ENCODE measurements at regions not wholly inside any gene's neighbourhood (a gene's known extent, or its start where the extent isn't known, plus 50 kb on each side); places are given as distances from the start of the nearest gene placed in this dataset.
"Not testable (repeated sequence)": the region's sequence is repeated elsewhere in the genome, so short reads cannot be mapped to it uniquely, and the experiment has no call there.

DNA sequence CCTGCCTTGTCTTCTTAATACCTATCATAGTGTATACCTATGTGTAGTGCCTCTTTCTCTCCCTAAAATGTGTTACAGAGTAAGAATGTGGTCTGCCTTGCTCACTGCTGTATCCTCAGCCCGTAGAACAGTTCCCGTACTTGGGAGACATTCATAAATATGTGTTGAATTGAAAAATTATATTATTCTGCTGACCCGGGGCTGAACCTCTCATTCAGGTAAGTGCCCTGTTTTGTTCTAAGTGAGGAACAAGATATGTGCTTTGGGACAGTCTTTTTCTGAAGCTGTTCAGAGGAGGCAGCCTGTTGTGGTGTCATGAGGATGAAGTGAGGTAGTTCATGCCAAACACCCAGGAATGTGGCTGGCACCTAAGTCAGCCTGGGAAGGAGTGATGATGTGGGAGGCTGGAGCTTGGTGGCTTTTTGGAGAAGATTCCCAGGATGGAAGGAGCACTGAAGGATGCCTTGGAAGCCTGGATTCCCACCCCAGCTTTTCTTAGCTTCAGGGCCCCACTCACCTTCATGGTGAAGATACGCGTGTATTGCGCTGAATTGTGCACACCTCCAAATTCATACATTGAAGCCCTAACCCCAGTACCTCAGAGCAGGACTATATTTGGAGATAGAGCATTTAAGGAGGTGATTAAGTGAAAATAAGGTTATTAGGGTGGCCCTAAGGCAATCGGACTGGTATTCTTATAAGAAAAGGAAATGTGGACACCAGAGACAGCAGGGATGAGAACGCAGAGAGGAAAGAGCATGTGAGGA lies 166.3 kb downstream of the DDX1 start:
- H3K36me3 ChIP-seq (ENCODE audit: control insufficient read depth in 3 of 3, insufficient read depth in 3 of 3, low read length in 3 of 3): no peaks in the 10 kb centered on the region
- H3K4me3 ChIP-seq (ENCODE audit: low read length in 3 of 3): no peak overlapping the region
- peaks cover 0 to 7% (median 2%) of the 10 kb centered on the region in 3 donors for H3K9me3 ChIP-seq (ENCODE audit: control insufficient read depth in 3 of 3, low read length in 3 of 3)
- no peaks in the 10 kb centered on the region for H3K4me1 ChIP-seq (ENCODE audit: control insufficient read depth in 3 of 3, insufficient read depth in 3 of 3, low read length in 3 of 3)
- no peaks in the 10 kb centered on the region for H3K27me3 ChIP-seq (ENCODE audit: control insufficient read depth in 3 of 3, insufficient read depth in 3 of 3, low read length in 3 of 3)
- no peak overlapping the region for H3K27ac ChIP-seq (ENCODE audit: low read depth, low read length)
- H3K9ac ChIP-seq (ENCODE audit: low read depth in 1 of 3, low read length in 3 of 3): no peak overlapping the region

DNA sequence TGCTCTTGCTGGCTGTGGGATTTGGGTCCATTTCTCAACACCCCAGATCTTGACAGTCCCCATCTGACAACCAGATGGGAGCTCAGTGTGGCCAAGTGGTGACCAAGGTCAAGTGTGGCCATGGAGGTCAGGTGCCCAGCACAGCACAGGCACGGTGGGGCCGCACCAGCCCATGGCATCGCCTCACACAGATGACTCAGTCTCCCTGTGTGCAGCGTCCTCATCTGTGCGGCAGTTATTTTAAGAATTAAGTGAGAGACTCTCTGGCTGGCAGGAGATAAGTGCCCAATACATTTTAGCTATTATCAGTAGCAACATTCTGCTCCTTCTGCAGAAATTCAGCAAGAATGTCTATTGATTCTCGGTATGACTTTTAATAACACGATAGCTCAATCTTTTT lies 167.2 kb downstream of the DDX1 start:
- no peaks in the 10 kb centered on the region for H3K27me3 ChIP-seq (ENCODE audit: control insufficient read depth in 3 of 3, insufficient read depth in 3 of 3, low read length in 3 of 3)
- no peak overlapping the region for H3K4me3 ChIP-seq (ENCODE audit: low read length in 3 of 3)
- no peak overlapping the region for H3K9ac ChIP-seq (ENCODE audit: low read depth in 1 of 3, low read length in 3 of 3)
- H3K9me3 ChIP-seq (ENCODE audit: control insufficient read depth in 3 of 3, low read length in 3 of 3): peaks cover 0 to 7% (median 2%) of the 10 kb centered on the region in 3 donors
- no peaks in the 10 kb centered on the region for H3K4me1 ChIP-seq (ENCODE audit: control insufficient read depth in 3 of 3, insufficient read depth in 3 of 3, low read length in 3 of 3)
- H3K36me3 ChIP-seq (ENCODE audit: control insufficient read depth in 3 of 3, insufficient read depth in 3 of 3, low read length in 3 of 3): no peaks in the 10 kb centered on the region
- H3K27ac ChIP-seq (ENCODE audit: low read depth, low read length): no peak overlapping the region

DNA sequence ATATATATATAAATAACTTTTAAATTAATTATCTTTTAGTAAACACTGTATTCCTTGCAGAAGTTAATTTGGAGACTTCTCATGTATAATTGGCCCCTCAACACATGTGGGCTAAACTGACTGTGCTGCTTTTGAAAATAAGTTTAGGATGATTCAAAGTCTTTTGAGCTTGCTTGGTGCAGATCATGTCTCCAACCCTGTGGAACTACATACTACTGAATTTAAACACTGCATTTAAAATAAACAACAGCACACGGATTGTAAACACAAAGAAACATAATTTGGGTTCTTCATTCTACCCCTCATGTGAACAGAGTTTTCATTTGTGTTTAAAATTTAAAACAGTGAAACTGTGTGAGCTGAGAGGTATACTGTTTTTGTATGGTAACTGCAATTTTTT lies 167.7 kb downstream of the DDX1 start:
- peaks cover 0 to 7% (median 2%) of the 10 kb centered on the region in 3 donors for H3K9me3 ChIP-seq (ENCODE audit: control insufficient read depth in 3 of 3, low read length in 3 of 3)
- no peaks in the 10 kb centered on the region for H3K4me1 ChIP-seq (ENCODE audit: control insufficient read depth in 3 of 3, insufficient read depth in 3 of 3, low read length in 3 of 3)
- no peak overlapping the region for H3K9ac ChIP-seq (ENCODE audit: low read depth in 1 of 3, low read length in 3 of 3)
- H3K36me3 ChIP-seq (ENCODE audit: control insufficient read depth in 3 of 3, insufficient read depth in 3 of 3, low read length in 3 of 3): no peaks in the 10 kb centered on the region
- no peak overlapping the region for H3K4me3 ChIP-seq (ENCODE audit: low read length in 3 of 3)
- H3K27ac ChIP-seq (ENCODE audit: low read depth, low read length): no peak overlapping the region
- H3K27me3 ChIP-seq (ENCODE audit: control insufficient read depth in 3 of 3, insufficient read depth in 3 of 3, low read length in 3 of 3): no peaks in the 10 kb centered on the region

DNA sequence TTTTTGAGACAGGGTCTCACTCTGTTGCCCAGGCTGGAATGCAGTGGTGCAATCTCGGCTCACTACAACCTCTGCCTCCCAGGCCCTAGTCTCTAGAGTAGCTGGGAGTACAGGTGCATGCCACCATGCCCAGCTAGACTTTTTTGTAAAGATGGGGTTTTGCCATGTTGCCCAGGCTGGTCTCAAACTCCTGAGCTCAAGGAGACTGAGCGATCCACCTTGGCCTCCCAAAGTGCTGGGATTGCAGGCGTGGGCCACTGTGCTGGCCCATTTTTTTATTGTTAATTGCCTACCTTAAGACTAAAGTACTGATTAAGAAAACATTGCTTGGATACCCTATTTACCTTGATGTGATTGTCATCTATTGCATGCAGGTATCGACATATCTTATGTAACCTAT lies 168.1 kb downstream of the DDX1 start:
- not testable (repeated sequence) for H3K9me3 ChIP-seq (ENCODE audit: control insufficient read depth in 3 of 3, low read length in 3 of 3); H3K27ac ChIP-seq (ENCODE audit: low read depth, low read length); H3K4me1 ChIP-seq (ENCODE audit: control insufficient read depth in 3 of 3, insufficient read depth in 3 of 3, low read length in 3 of 3); H3K36me3 ChIP-seq (ENCODE audit: control insufficient read depth in 3 of 3, insufficient read depth in 3 of 3, low read length in 3 of 3); H3K4me3 ChIP-seq (ENCODE audit: low read length in 3 of 3); H3K27me3 ChIP-seq (ENCODE audit: control insufficient read depth in 3 of 3, insufficient read depth in 3 of 3, low read length in 3 of 3); H3K9ac ChIP-seq (ENCODE audit: low read depth in 1 of 3, low read length in 3 of 3)

DNA sequence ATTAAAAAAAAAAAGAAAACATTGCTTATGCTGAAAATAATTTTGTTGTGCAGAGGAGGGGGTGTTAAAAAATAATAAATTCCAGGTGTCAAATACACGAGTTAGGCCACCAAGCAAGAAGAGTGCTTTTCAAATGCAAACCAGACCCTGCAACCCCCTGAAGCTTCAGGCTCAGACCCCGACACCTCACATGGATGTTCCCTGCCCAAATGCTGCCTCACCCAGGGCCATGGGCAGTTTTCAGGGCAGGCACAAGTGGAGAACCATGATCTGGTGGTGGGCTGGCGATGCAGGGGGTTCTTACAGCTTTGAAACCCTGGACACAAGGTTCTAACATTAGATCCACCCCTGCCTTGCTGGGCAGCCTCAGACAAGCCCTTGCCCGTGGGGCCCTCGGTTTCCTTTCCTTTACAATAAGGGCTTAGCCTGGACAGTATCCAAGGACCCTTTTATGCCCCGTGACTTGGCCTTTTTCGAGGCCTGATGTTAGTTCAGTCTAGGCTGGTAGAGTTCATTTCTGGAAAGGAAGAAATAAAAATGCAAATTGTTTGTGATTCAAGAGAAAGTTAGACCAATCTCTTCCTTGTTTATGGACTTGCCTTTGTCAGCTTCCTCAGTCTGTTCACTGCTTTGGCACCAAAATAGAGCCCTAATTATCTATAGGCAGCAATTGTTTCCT lies 168.7 kb downstream of the DDX1 start:
- H3K27me3 ChIP-seq (ENCODE audit: control insufficient read depth in 3 of 3, insufficient read depth in 3 of 3, low read length in 3 of 3): no peaks in the 10 kb centered on the region
- H3K36me3 ChIP-seq (ENCODE audit: control insufficient read depth in 3 of 3, insufficient read depth in 3 of 3, low read length in 3 of 3): no peaks in the 10 kb centered on the region
- peaks cover 0 to 5% (median 2%) of the 10 kb centered on the region in 3 donors for H3K9me3 ChIP-seq (ENCODE audit: control insufficient read depth in 3 of 3, low read length in 3 of 3)

DNA sequence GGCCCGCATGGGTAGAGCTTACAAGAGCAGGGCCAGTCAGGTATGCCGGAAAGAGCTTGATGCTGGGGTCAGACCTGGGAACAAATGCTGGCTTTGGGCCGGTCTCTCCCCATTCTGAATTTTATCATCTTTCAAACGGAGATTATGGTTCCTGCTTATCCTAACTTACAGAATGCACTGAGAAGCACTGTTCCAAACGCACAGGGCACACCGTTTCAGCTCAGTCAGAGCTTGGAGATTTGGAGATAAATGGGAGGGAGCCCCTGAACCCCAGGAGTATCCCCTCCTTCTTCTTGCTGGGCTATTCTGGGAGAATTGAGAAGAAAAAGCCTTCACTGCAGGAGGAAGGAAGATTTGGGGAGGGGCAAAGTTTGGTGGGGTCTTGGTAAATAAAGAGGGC lies 169.4 kb downstream of the DDX1 start:
- Histone ChIP-seq H3K9me3 (ENCODE audit: control insufficient read depth in 3 of 3, low read length in 3 of 3) (peaks cover 0 to 5% (median 2%) of the 10 kb centered on the region in 3 donors), H3K27me3 (ENCODE audit: control insufficient read depth in 3 of 3, insufficient read depth in 3 of 3, low read length in 3 of 3) (peaks cover 0 to 3% (median 0%) of the 10 kb centered on the region in 3 donors), H3K27ac (ENCODE audit: low read depth, low read length) (no peak overlapping the region), H3K4me3 (ENCODE audit: low read length in 3 of 3) (no peak overlapping the region), H3K4me1 (ENCODE audit: control insufficient read depth in 3 of 3, insufficient read depth in 3 of 3, low read length in 3 of 3) (no peaks in the 10 kb centered on the region), H3K36me3 (ENCODE audit: control insufficient read depth in 3 of 3, insufficient read depth in 3 of 3, low read length in 3 of 3) (no peaks in the 10 kb centered on the region), H3K9ac (ENCODE audit: low read depth in 1 of 3, low read length in 3 of 3) (no peak overlapping the region)

More for the DNA sequence above, 168.7 kb downstream of the DDX1 start:
- Histone ChIP-seq H3K27ac (ENCODE audit: low read depth, low read length) (no peak overlapping the region), H3K9ac (ENCODE audit: low read depth in 1 of 3, low read length in 3 of 3) (no peak overlapping the region), H3K4me3 (ENCODE audit: low read length in 3 of 3) (no peak overlapping the region), H3K4me1 (ENCODE audit: control insufficient read depth in 3 of 3, insufficient read depth in 3 of 3, low read length in 3 of 3) (no peaks in the 10 kb centered on the region)

DNA sequence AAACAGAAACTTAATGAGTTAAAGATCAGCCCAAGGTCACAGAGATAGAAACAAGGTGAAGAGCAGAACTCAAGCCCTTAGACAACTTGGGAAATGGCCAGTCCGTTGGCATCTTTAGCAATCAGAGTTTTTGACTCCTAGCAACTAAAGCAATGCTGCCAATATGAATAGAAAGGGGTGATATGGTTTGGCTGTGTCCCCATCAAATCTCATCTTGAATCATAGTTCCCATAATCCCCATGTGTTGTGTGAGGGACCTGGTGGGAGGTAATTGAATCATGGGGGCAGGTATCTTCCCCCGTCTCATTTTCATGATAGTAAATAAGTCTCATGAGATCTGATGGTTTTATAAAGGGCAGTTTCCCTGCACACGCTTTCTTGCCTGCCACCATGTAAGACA lies 170.2 kb downstream of the DDX1 start:
- Histone ChIP-seq H3K4me1 (ENCODE audit: control insufficient read depth in 3 of 3, insufficient read depth in 3 of 3, low read length in 3 of 3) (no peaks in the 10 kb centered on the region), H3K36me3 (ENCODE audit: control insufficient read depth in 3 of 3, insufficient read depth in 3 of 3, low read length in 3 of 3) (no peaks in the 10 kb centered on the region), H3K9ac (ENCODE audit: low read depth in 1 of 3, low read length in 3 of 3) (no peak overlapping the region), H3K27ac (ENCODE audit: low read depth, low read length) (no peak overlapping the region), H3K4me3 (ENCODE audit: low read length in 3 of 3) (no peak overlapping the region), H3K9me3 (ENCODE audit: control insufficient read depth in 3 of 3, low read length in 3 of 3) (peaks cover 0 to 5% (median 2%) of the 10 kb centered on the region in 3 donors), H3K27me3 (ENCODE audit: control insufficient read depth in 3 of 3, insufficient read depth in 3 of 3, low read length in 3 of 3) (peaks cover 0 to 3% (median 0%) of the 10 kb centered on the region in 3 donors)

DNA sequence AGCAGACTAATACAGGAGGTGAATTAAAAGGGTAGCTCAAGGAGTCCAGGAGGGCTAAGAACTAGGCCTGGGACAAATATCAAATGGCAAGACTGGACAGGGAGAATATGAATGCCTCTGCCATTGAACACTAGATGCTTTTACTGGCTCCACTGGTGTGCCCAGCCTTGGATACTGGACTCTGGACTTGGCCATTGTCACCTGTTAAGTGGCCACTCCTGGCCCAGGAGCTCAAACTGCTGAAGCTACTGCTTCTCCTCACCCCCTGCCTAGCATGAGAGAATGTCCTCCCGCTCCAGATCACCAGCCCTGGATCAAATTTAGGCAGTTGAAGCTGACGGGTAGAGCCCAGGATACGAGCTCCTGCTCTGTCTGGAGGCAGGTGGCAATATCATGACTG lies 170.8 kb downstream of the DDX1 start:
- no peaks in the 10 kb centered on the region for H3K36me3 ChIP-seq (ENCODE audit: control insufficient read depth in 3 of 3, insufficient read depth in 3 of 3, low read length in 3 of 3)
- no peak overlapping the region for H3K9ac ChIP-seq (ENCODE audit: low read depth in 1 of 3, low read length in 3 of 3)
- H3K27ac ChIP-seq (ENCODE audit: low read depth, low read length): no peak overlapping the region
- peaks cover 0 to 5% (median 2%) of the 10 kb centered on the region in 3 donors for H3K9me3 ChIP-seq (ENCODE audit: control insufficient read depth in 3 of 3, low read length in 3 of 3)
- H3K4me3 ChIP-seq (ENCODE audit: low read length in 3 of 3): no peak overlapping the region
- no peaks in the 10 kb centered on the region for H3K4me1 ChIP-seq (ENCODE audit: control insufficient read depth in 3 of 3, insufficient read depth in 3 of 3, low read length in 3 of 3)
- peaks cover 0 to 3% (median 0%) of the 10 kb centered on the region in 3 donors for H3K27me3 ChIP-seq (ENCODE audit: control insufficient read depth in 3 of 3, insufficient read depth in 3 of 3, low read length in 3 of 3)

DNA sequence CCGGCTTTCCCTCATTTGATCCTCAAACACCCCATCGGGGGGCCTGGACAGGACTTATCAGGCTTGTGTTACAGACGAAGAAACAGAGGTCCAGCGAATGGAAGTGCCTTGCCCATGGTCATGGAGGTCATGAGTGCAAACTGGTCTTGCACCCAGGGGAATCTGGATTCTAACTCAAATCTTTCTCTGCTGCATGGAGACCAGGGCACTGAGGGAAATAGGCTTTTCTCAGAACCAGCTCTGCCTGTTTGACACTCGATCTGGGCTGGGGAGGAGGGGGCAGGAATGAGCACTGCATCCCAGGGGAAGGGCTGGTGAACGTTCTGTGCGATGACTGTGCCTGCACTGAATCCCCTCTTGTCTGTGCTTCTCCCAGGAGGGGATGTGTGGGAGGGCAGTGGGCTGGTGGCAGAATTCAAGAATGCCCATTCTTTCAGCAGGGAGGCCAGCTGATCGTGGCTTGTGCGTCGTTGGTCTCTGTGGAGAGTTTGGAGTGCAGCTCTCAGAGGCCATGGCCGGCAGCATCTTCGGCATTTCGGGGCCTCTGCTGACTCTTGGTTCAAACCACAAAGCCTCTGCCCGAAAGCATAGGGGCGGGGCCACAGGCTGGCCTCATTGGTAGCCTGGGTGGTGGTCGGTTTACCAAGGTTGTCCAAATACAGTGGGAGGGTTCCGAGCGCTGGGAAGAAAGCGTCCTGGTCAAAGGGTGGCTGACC lies 171.6 kb downstream of the DDX1 start:
- Histone ChIP-seq H3K9me3 (ENCODE audit: control insufficient read depth in 3 of 3, low read length in 3 of 3) (peaks cover 0 to 5% (median 2%) of the 10 kb centered on the region in 3 donors), H3K27me3 (ENCODE audit: control insufficient read depth in 3 of 3, insufficient read depth in 3 of 3, low read length in 3 of 3) (peaks cover 0 to 3% (median 0%) of the 10 kb centered on the region in 3 donors), H3K27ac (ENCODE audit: low read depth, low read length) (no peak overlapping the region), H3K36me3 (ENCODE audit: control insufficient read depth in 3 of 3, insufficient read depth in 3 of 3, low read length in 3 of 3) (no peaks in the 10 kb centered on the region), H3K4me3 (ENCODE audit: low read length in 3 of 3) (no peak overlapping the region), H3K4me1 (ENCODE audit: control insufficient read depth in 3 of 3, insufficient read depth in 3 of 3, low read length in 3 of 3) (no peaks in the 10 kb centered on the region), H3K9ac (ENCODE audit: low read depth in 1 of 3, low read length in 3 of 3) (no peak overlapping the region)
